ENCODE measurements at regions not wholly inside any gene's neighbourhood (a gene's known extent, or its start where the extent isn't known, plus 50 kb on each side); places are given as distances from the start of the nearest gene placed in this dataset.
A peak's percentile ranks its signal among the peaks of the same experiment; 100 is the strongest.
"Not testable (repeated sequence)": the region's sequence is repeated elsewhere in the genome, so short reads cannot be mapped to it uniquely, and the experiment has no call there.

GRCh38 chr7:47192978-47193377, 388.9 kb downstream of the TNS3 start:
- intact Hi-C loops (cut with DNase I), result no loop called here
- DNase-seq (no peak), ATAC-seq (ENCODE audit: poor library complexity) (no peak)

GRCh38 chr7:47191876-47192291, 390.0 kb downstream of the TNS3 start:
- ATAC-seq (ENCODE audit: poor library complexity), result no peak
- no peak for DNase-seq
- intact Hi-C loops (cut with DNase I), result no loop called here

GRCh38 chr7:47191316-47191715, 390.6 kb downstream of the TNS3 start:
- peak; percentile 81 for ATAC-seq (ENCODE audit: poor library complexity)
- no peak for DNase-seq
- intact Hi-C loops (cut with DNase I), result no loop called here

- intact Hi-C loops (cut with DNase I), result no loop called here
- ATAC-seq (ENCODE audit: poor library complexity), result peak; percentile 58
- DNase-seq, result no peak
Observed at GRCh38 chr7:47190462-47190861, 391.4 kb downstream of the TNS3 start.

- no peak for ATAC-seq (ENCODE audit: poor library complexity)
- no peak for DNase-seq
- intact Hi-C loops (cut with DNase I), result loop anchor here (10.0 kb wide), 1 partner anchor 46 kb away; no protein-coding TSS in a partner anchor
Observed at GRCh38 chr7:47188653-47189315, 393.1 kb downstream of the TNS3 start.

GRCh38 chr7:47188136-47188535, 393.8 kb downstream of the TNS3 start:
- DNase-seq (no peak), ATAC-seq (ENCODE audit: poor library complexity) (no peak)
- intact Hi-C loops (cut with DNase I), result loop anchor here (10.0 kb wide), 1 partner anchor 47 kb away; no protein-coding TSS in a partner anchor

- intact Hi-C loops (cut with DNase I), result loop anchor here (10.0 kb wide), 1 partner anchor 48 kb away; no protein-coding TSS in a partner anchor
- DNase-seq (no peak), ATAC-seq (ENCODE audit: poor library complexity) (no peak)
Observed at GRCh38 chr7:47186316-47186715, 395.6 kb downstream of the TNS3 start.

GRCh38 chr7:47185839-47186238, 396.1 kb downstream of the TNS3 start:
- DNase-seq (no peak), ATAC-seq (ENCODE audit: poor library complexity) (no peak)
- intact Hi-C loops (cut with DNase I), result loop anchor here (10.0 kb wide), 1 partner anchor 49 kb away; no protein-coding TSS in a partner anchor

GRCh38 chr7:47185170-47185569, 396.7 kb downstream of the TNS3 start:
- DNase-seq, result no peak
- peak; percentile 48 for ATAC-seq (ENCODE audit: poor library complexity)
- intact Hi-C loops (cut with DNase I), result loop anchor here (10.0 kb wide), 1 partner anchor 50 kb away; no protein-coding TSS in a partner anchor

- no peak for ATAC-seq (ENCODE audit: poor library complexity)
- intact Hi-C loops (cut with DNase I), result loop anchor here (10.0 kb wide), 1 partner anchor 51 kb away; no protein-coding TSS in a partner anchor
- DNase-seq, result peak; percentile 58
Observed at GRCh38 chr7:47183862-47184590, 397.9 kb downstream of the TNS3 start.

- ATAC-seq (ENCODE audit: poor library complexity) (peak; percentile 87), DNase-seq (peak; percentile 52)
- intact Hi-C loops (cut with DNase I), result loop anchor here (2.0 to 10.0 kb wide), 2 partner anchors 53 to 1261 kb away; partner anchors contain the start of gene IGFBP3
Observed at GRCh38 chr7:47181746-47182361, 400.1 kb downstream of the TNS3 start.

- DNase-seq (no peak), ATAC-seq (ENCODE audit: poor library complexity) (no peak)
- intact Hi-C loops (cut with DNase I), result loop anchor here (2.0 to 10.0 kb wide), 2 partner anchors 54 to 1260 kb away; partner anchors contain the start of gene IGFBP3
Observed at GRCh38 chr7:47180516-47180826, 401.4 kb downstream of the TNS3 start.

- intact Hi-C loops (cut with DNase I), result loop anchor here (2.0 to 10.0 kb wide), 2 partner anchors 55 to 1259 kb away; partner anchors contain the start of gene IGFBP3
- ATAC-seq (ENCODE audit: poor library complexity), result peak; percentile 55
- no peak for DNase-seq
Observed at GRCh38 chr7:47179812-47180515, 401.9 kb downstream of the TNS3 start.

GRCh38 chr7:47172602-47173539, 409.0 kb downstream of the TNS3 start:
- ATAC-seq (ENCODE audit: poor library complexity); DNase-seq; intact Hi-C loops (cut with DNase I): not testable (repeated sequence)

GRCh38 chr7:47170516-47170915, 411.4 kb downstream of the TNS3 start:
- DNase-seq, result no peak
- intact Hi-C loops (cut with DNase I), result no loop called here
- ATAC-seq (ENCODE audit: poor library complexity), result no peak

- intact Hi-C loops (cut with DNase I), result no loop called here
- ATAC-seq (ENCODE audit: poor library complexity) (no peak), DNase-seq (no peak)
Observed at GRCh38 chr7:47154791-47155190, 427.1 kb downstream of the TNS3 start.

GRCh38 chr7:47153576-47153975, 428.3 kb downstream of the TNS3 start:
- ATAC-seq (ENCODE audit: poor library complexity) (peak; percentile 48), DNase-seq (no peak)
- intact Hi-C loops (cut with DNase I), result no loop called here

GRCh38 chr7:47153058-47153457, 428.9 kb downstream of the TNS3 start:
- DNase-seq, result no peak
- intact Hi-C loops (cut with DNase I), result no loop called here
- peak; percentile 75 for ATAC-seq (ENCODE audit: poor library complexity)
